Posterior vena cava (tissue), 2 donors: ENCODE measurements at regions not wholly inside any gene's neighbourhood (a gene's known extent, or its start where the extent isn't known, plus 50 kb on each side); places are given as distances from the start of the nearest gene placed in this dataset.
"Not testable (repeated sequence)": the region's sequence is repeated elsewhere in the genome, so short reads cannot be mapped to it uniquely, and the experiment has no call there.

Experiments used
- DNase-seq: peaks from one replicate; pipeline ENCODE4 v3.0.0-alpha.2; 2020; ENCODE audit warnings: low spot score
- intact Hi-C, 2 donors: fragments of 100-400 bp; cut with DNase I; formaldehyde crosslinking; loops; one replicate each; pipeline versions ENCODE4 v1.14.1 to v1.14.2; 2022 to 2023
- donor health status: DM: yes; HTN: yes; CAD: no.
- donor health status: DM: yes; HTN: yes; CAD: no.

DNA sequence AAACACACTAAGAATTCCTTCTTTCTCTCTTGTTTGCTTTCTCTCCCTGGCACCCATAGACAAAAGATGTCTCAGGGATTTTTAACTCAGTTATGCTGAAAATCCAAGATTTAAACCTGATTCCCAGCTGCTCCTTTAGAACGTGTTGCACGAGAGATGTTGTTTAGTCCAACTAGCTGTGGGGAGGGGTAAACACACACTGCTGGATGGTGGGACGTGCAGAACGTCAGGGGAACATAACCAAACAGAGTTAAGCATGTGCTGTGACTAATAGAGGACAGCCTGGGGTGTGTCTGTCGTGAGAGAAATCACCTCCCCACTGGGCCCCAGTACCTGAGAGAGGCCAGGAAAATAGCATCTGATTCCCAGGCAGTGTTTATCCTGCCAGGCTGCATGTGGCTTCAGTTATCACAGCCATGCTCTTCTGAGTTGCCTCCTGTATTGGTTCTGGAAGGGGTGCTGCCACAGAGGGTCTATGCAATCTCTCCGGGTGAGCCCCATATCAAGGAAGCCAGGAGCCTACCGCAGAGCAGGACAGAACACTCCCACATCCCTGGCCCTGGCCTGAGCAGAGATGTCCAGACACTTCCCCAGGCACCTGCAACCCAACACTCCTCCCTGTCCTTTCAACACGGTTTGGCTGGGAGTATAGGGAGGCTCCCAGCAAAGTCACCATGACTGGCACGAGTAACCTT lies 112.7 kb upstream of the EGLN3 start:
- intact Hi-C loops, result loop anchor here in 1 of 2 donors (10.0 kb wide), 1 partner anchor 69 kb away; no protein-coding TSS in a partner anchor
- no peak for DNase-seq

DNA sequence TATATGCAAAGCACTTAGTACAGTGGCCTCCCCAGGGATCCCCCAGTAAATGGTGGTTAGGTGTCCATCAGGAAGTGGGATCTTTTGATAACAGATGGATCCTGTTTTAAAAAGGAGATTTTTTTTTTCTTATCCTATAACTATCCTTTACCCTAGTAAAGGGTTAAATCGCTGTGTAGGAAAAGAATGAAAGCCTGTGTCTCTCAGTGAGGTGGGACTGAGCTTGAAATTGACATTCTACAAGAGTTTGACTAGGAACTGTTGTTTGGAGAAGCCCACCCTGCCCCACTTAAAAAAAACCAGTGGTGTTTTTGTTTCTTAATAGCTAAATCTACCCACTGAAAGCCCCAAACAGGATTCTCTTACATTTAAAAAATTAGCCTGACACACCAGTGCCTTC lies 112.2 kb upstream of the EGLN3 start:
- DNase-seq, result no peak
- intact Hi-C loops, result loop anchor here in 1 of 2 donors (10.0 kb wide), 1 partner anchor 68 kb away; no protein-coding TSS in a partner anchor

DNA sequence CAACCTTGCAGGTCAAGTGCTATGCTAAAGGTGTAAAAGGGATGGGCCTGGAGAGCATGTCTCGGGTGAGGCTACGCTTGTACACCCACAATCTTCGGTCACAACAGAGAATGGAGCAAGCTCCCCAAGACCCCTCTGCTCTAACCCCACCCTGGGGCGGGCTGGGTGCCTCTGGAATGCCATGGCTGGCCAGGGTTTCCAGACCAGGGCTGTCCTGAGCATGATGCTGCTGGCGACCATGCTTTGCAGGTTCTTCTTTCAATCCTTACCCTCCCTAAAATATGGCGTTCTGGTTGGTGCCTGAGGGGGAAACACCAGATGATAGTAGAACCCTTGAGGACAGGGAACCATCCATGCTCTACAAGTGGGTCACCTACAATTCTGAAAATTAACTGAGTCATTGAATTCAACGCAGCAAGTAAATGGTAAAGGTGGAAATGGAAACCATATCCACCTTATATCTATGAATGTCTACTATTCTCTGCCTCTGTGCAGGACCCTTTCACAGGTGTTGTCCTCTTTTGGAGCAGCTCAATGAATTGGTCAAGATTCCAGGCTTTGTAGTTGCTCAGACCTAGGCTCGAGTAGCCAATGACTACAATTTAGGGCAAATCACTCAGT lies 111.6 kb upstream of the EGLN3 start:
- DNase-seq, result no peak

DNA sequence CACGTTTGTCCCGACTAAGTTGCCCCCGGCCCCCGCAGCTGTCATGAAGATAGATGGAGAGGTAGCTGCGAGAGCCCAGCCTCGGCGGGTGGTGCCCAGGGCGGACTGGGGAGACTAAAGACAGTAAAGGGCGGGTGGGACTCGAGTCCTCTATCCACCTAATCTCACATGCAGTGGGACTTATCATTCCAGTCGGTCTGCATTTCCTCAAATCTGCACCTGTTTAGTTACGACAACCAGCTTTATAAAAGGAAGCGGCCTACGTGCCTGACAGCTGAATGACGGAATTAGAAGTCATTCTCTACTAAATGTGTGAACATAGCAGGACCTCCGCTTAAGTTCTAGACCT lies 109.8 kb upstream of the EGLN3 start:
- DNase-seq, result no peak
- intact Hi-C loops, result loop anchor here in 1 of 2 donors (10.0 kb wide), 1 partner anchor 66 kb away; no protein-coding TSS in a partner anchor

More for the DNA sequence above, 111.6 kb upstream of the EGLN3 start:
- intact Hi-C loops, result loop anchor here in 1 of 2 donors (10.0 kb wide), 1 partner anchor 68 kb away; no protein-coding TSS in a partner anchor

DNA sequence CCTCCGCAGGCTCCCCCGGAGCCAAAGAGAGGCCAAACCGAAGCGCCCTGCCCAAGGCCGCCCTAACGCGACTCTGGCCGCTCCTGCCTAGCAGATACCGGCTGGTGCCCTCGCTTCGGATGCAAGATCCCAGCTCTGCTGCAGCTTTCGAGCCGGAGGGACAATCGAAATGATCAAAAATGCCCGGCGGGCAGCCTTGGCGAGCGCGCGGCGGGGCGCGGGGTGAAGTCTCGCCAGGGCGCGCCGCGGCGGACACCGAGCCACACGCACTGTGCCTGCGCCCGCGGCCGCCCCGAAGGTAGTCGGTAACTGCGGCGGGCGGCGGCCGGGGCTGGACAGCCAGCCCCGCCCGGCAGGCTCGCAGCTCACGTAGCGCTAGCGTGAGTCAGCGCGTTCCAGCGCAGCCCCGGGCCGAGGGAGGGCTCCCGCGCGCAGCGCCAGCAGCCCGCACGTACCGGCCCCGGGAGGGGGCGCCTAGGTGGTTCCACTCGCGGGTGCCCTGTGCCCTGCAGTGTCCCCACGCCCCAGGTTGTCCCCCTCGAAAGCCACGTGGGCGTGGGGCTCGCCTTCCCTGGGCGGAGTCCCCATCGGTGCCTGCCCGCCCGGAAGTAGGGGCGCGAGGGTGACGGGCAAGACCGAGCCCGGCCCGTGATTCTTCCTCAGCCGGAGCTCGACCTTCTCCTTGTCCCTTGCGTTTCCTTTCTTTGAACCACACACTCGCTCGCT lies 109.2 kb upstream of the EGLN3 start:
- DNase-seq, result peak; percentile 94
- intact Hi-C loops, result loop anchor here in 1 of 2 donors (10.0 kb wide), 1 partner anchor 65 kb away; no protein-coding TSS in a partner anchor

DNA sequence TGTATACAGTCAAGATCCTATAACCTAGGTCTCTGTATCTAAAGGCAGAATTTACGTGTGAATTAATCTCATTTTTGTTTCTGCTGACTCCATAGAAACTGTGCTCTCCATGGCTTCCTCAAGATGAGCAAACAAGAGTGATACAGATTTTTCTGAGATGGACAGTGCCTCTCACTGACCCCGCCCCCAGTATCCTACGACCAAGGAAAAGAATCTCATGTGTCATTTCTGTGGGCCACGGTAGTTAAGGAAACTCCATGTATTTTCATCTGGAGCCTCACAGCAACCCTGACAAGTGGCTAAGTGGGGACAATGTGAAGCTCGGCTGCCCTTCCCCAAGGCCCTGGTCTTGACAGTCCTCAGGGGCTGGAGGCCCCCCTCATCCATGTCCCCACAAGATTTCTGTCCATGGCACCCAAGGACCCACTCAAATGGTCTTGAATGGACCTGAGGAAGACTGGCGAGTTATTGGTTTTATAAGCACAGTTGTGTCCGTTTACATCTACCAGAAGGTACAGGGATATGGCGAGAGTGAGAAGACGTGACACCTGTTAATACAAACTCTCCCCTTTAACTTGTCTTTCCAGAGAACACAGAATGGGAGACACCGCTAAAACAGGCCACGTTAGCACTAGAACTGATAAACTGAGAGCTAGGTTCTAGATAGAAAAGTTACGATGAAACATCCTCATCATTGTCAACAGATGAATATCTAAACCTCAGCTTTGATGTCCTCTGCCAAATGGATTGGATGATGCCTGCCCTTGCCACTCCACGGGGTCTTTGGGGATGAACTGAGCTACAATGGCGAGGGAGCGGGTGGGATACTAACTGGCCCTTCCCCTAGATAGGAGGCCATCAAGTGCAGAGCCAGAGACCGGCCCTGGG lies 108.4 kb upstream of the EGLN3 start:
- intact Hi-C loops, result no loop called here
- no peak for DNase-seq

DNA sequence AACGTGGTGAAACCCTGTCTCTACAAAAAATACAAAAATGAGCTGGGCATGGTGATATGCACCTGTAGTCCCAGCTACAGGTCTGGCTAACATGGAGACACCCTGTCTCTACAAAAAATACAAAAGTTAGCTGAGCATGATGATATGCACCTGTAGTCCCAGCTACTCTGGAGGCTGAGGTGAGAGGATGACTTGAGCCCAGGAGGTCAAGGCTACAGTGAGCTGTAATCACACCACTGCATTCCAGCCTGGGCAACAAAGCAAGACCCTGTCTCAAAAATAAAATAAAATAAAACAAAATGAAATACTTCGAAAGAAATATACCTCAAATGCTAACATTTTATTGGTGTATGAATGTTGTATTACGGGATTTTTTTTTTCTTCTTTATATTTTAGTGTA lies 107.6 kb upstream of the EGLN3 start:
- intact Hi-C loops, result no loop called here
- DNase-seq, result no peak

DNA sequence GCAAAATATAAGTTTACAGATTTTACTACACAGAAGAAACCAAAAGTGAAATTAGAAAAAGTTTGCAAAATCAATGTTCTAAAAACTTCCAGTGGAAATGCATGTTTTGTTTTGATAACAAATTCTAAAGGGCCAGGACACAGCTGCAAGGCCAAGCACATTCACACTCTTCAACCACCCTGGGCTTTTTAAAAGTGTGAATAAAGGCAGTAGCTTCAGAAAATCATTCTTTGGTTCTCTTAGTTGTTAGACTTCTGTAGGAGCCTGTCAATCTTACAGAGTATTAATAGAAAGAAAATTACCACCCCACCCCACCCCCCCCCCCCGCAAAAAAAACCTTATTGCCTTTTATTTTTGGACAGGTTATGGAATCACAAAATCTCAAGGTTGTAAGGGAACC lies 105.2 kb upstream of the EGLN3 start:
- no peak for DNase-seq
- intact Hi-C loops, result no loop called here

DNA sequence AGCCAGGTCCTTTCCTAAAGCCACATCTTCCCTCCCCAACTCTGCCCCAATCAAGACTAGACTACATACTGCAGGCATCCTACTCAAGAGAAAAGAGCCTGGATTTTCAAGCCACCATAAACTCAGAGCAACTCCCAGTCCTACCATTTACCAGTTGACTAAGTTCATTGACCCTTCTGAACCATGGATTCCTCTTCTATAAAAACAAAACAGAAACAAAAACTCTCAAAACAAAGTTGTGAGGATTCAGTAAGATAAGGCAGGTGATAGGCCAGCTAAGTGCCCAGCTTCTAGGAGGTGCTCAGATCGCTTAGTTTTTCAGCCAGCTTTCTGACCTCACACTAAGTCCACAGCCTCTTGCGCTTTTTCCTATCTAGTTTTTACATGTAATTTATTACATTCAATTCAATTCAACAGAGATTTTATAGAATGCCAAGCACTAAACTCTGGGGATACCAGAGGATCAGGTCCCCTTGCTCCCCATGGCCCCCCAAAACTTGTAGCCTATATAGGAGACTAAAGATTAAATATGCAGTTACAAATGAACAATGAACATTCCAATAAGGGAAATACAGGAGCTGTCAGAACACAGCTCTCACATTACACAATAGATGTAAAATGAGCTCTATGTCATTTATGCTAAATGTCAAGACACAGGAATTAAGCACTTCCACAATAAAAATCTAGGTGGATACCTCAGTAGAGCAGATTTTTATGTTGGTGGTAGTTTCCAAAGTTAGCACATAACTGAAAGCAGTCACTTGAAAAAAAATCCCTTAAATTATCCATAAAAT lies 104.5 kb upstream of the EGLN3 start:
- no peak for DNase-seq
- intact Hi-C loops, result no loop called here

DNA sequence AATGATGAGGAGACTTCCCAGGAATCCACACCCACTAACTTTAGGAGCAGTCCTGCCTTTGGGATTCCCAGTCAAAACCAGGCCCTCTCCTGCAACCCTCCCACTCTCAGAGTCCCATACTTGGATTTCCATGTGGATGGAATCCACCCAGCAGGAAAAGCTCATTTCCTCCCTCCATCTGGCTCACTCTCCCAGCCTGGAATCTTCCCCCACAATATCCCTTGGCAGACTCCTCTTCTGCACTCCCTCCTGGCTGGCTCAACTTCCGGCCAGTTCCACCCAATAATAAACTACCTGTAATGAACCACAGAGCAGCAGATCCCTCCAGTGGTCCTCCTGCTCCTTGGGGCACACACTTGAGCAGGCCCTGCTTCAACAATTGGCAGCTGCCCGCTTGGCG lies 102.8 kb upstream of the EGLN3 start:
- no peak for DNase-seq
- intact Hi-C loops, result no loop called here

DNA sequence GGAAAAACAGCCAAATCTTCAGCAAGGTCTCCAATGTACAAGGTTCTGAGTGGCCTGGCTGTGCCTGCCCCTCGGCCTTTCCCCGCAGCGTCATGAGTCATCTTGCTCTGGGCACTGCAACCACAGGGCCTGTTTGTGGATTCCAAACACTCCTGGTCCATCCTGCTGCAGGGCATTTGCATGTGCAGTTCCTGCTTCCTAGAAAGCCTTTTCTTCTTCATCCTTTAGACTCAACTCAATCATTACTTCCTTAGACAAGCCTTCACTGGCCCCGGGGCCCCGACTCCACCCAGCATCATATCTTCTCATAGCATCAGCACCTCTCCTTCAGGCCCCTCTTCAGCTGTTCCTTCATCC lies 101.8 kb upstream of the EGLN3 start:
- DNase-seq, result no peak
- intact Hi-C loops, result no loop called here

DNA sequence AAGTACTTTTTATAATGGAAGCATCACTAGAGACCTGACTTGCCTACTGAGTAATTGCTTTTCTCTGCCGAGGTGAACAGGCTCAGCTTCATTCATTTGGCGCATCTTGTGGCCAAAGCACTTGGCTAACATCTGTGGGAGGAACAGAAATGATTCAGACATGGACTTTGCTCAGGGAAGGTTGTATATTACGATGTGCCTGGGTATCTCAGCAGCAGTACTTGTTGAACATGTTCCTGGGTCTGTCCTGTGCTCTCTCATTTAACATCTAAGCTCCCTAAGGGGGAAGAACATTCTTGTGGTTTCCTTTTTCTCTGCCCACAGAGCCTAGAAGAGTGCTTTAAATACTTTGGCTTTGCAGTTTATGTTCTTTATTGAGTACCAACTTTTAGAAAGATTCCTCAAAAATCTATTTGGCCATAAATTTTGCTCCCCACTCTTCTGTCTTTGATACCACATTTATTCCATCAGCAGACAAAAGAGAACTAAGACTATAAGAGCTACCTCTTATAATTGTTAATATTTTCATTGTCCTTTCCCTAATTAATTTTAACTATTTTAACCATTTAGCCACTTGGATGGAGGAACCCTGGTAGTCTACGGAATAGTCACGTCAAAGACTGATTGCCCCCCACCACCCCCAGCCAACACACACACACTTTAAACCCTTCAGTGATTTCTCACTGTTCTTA lies 101.2 kb upstream of the EGLN3 start:
- no peak for DNase-seq
- intact Hi-C loops, result no loop called here

DNA sequence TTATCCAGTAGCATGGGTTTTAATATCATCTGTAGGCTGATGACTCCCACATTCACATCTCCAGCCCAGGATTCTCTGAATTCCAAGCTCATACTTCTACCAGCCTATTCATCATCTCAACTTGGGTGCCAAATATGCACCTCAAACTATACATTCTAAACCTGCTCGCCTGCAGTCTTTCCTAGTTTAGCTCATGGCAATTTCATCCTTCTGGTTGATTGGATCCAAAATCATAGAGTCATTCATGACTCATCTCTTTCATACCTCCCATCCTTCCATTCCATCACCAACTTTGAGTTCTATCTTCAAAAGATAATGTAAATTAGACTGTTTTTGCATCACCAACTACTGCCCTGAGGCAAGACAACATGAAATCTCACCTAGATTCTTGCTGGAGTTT lies 99.7 kb upstream of the EGLN3 start:
- intact Hi-C loops, result no loop called here
- no peak for DNase-seq

DNA sequence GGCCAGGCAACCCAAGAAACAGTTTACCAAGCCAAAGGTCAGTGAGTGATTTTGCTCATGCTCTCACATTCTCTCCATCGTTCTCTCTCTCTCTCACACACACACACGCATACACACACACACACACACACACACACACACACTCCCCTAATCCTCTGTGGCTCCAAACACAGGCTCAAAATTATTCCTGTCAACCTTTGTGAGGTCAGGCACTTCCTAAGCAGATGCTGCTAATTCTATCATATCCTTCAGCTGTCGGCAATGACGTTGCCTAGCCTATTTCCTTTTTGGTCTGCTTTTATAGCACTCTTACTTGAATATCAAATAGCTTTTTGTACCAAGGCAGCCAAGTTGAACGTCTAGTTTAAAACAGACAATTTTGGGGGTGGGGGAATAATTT lies 98.9 kb upstream of the EGLN3 start:
- no peak for DNase-seq
- intact Hi-C loops, result loop anchor here in 1 of 2 donors (5.0 kb wide), 1 partner anchor 288 kb away; no protein-coding TSS in a partner anchor

DNA sequence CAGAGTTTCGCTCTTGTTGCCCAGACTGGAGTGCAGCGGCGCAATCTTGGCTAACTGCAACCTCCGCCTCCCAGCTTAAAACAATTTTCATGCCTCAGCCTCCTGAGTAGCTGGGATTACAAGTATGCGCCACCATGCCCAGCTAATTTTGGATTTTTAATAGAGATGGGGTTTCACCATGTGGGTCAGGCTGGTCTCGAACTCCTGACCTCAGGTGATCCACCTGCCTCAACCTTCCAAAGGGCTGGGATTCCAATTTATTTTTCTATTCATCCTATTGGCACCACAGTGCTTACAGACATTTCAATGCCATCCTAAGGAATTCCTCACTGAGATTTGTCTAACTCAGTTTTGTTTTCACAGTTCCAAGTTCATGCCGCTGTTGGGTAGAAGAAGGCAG lies 98.3 kb upstream of the EGLN3 start:
- intact Hi-C loops, result loop anchor here in 1 of 2 donors (5.0 kb wide), 1 partner anchor 288 kb away; no protein-coding TSS in a partner anchor
- not testable (repeated sequence) for DNase-seq

DNA sequence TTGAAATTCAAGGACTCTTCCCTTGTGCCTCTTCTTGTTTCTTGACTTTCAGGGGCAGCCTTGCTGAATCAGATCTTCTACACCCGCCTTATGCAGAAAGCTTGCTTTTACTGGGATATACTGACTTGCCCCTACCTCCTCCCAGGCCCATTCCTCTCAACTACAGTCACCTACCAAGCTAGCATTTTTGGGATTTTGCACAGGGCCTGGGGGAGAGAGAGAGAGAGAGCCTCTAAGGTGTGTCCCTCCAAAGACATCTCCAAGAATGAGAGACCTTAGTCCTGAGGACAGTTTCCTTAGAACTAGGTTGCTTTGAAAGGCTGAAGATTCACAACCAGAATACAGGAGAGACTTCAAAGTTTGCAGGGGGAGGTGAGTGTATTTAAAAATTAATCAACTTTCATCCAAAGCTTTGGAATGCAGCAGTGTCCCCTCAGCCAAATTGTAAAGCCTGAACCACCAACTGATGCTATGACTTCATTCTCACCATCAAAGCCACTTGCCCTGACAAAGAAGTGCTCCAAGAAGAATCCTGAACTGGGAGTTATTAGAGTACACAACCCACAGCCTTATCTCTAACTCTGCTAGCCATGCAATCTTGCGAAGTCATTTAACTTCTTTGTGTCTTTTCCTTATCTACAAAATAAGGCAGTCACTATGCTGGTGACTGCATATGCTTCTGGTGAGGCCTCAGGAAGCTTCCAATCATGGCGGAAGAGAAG lies 96.1 kb upstream of the EGLN3 start:
- intact Hi-C loops, result loop anchor here in 1 of 2 donors (5.0 kb wide), 1 partner anchor 290 kb away; no protein-coding TSS in a partner anchor
- no peak for DNase-seq

DNA sequence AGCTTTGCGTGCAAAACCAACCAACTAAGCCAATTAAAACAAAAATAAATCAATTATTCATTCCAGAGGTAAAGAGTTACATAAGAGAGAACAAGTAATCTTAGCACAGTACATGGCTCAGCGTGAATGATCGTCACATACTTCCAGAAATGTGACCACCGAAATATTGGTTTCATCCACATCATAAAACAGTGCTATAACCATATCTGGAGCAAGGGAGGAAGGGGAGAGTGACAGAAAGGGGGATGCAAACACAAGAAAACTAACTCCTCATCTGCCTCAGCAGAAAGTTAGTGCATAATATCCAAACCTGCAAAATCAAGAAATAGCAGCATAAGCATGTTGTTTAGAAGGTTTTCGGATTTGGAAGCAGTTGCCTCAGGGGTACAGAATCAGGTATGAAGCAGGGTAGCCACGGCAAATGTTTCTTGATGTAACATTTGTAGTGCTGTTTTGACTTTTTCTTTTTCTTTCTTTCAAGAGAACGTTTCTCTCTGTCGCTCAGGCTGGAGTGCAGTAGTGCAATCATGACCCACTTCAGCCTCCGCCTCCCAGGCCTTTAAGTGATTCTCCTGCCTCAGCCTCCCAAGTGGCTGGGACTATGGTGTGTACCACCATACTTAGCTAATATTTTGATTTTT lies 93.9 kb upstream of the EGLN3 start:
- DNase-seq, result no peak
- intact Hi-C loops, result loop anchor here in 1 of 2 donors (5.0 kb wide), 1 partner anchor 293 kb away; no protein-coding TSS in a partner anchor
